Skin epidermis (tissue), 12 donors: ENCODE measurements at regions not wholly inside any gene's neighbourhood (a gene's known extent, or its start where the extent isn't known, plus 50 kb on each side); places are given as distances from the start of the nearest gene placed in this dataset.

Experiments used
- H3K27ac ChIP-seq, 21 experiments: fragments of 200-600 bp; sonication (generic) in 11 of 21; one replicate each; pipeline ENCODE4 v1.5.0; 2020; ENCODE audit warnings: mild to moderate bottlenecking in 3 of 21, inconsistent platforms in 2 of 21, moderate library complexity in 2 of 21
- H3K4me3 ChIP-seq, 7 experiments: fragments of 200-600 bp; sonication (generic) in 2 of 7; one replicate each; pipeline ENCODE4 v1.5.0; 2020; ENCODE audit warnings: inconsistent platforms in 2 of 7, mild to moderate bottlenecking in 2 of 7, moderate library complexity in 1 of 7

- H3K27ac ChIP-seq, result no peak overlapping the region
- no peak overlapping the region for H3K4me3 ChIP-seq
Measured at GRCh38 chr2:66689456-66690051, 254.6 kb downstream of the MEIS1 start.

GRCh38 chr2:66691031-66691965 lies 256.4 kb downstream of the MEIS1 start:
- H3K27ac ChIP-seq, result no peak overlapping the region
- H3K4me3 ChIP-seq, result no peak overlapping the region

- Histone ChIP-seq H3K27ac (no peak overlapping the region), H3K4me3 (no peak overlapping the region)
Measured at GRCh38 chr2:66692521-66693054, 257.7 kb downstream of the MEIS1 start.

- Histone ChIP-seq H3K4me3 (no peak overlapping the region), H3K27ac (no peak overlapping the region)
Measured at GRCh38 chr2:66693076-66693965, 258.4 kb downstream of the MEIS1 start.

DNA sequence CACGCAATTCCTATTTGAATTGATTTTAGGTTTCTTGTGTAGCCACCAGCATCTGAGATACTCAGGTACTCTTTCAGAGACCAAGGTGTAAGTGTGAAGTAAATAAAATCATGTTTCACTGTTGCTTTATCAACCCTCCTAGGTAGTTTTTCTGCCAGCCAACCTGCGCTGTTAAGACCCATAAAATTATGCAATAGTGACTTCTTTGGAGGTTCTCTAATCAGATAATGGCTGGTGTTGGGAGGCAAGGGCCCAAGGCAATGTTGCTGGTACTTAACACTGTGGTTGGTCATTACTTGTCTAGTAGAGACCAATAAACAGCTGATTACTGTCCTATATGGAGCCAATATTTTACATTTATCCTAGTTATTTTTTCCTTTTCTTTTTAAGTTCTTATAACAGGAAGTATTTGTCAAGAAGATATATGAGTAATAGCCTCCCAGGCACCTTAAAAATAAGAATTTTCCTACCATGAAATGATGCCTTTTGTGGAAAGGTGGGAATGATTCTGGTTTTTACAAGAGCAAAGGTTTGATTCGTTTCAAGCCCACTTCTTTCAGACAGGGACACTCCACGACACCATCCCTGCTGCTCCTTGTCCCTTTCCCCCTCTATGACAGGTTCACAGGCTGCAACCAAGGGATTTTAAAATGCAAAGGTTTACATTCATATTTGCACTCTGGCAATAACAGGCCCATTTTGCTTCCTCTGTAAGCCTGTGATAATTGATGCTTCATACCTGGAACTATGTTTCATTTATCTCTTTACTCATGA lies 259.3 kb downstream of the MEIS1 start:
- no peak overlapping the region for H3K27ac ChIP-seq

GRCh38 chr2:66695226-66695735 lies 260.4 kb downstream of the MEIS1 start:
- H3K27ac ChIP-seq, result no peak overlapping the region
- no peak overlapping the region for H3K4me3 ChIP-seq

More for the DNA sequence above, 259.3 kb downstream of the MEIS1 start:
- no peak overlapping the region for H3K4me3 ChIP-seq

GRCh38 chr2:66696374-66696773 lies 261.4 kb downstream of the MEIS1 start:
- no peak overlapping the region for H3K27ac ChIP-seq
- no peak overlapping the region for H3K4me3 ChIP-seq

GRCh38 chr2:66696886-66697285 lies 262.0 kb downstream of the MEIS1 start:
- Histone ChIP-seq H3K27ac (no peak overlapping the region), H3K4me3 (no peak overlapping the region)

DNA sequence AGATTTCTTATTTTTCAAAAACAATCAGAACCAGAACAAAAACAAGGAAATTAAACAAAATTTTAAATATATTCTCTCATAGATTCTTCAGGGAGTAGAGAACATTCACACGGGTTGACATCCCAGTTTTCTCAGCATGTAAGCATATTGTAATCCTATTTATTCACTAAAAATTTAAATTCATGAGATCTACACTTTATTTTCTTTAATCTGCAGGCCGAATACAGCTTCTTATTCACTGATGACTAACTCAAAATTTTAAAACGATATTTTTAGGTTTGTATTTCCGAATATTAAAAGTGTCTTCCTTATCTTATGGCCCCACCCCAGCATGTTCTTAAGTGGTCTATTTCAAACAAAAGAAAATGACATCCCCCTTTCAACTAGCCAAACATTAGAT lies 262.4 kb downstream of the MEIS1 start:
- Histone ChIP-seq H3K27ac (no peak overlapping the region), H3K4me3 (no peak overlapping the region)

GRCh38 chr2:66698091-66698490 lies 263.2 kb downstream of the MEIS1 start:
- peak overlapping the region in 1 of 21 experiments; percentile 24 for H3K27ac ChIP-seq
- no peak overlapping the region for H3K4me3 ChIP-seq

DNA sequence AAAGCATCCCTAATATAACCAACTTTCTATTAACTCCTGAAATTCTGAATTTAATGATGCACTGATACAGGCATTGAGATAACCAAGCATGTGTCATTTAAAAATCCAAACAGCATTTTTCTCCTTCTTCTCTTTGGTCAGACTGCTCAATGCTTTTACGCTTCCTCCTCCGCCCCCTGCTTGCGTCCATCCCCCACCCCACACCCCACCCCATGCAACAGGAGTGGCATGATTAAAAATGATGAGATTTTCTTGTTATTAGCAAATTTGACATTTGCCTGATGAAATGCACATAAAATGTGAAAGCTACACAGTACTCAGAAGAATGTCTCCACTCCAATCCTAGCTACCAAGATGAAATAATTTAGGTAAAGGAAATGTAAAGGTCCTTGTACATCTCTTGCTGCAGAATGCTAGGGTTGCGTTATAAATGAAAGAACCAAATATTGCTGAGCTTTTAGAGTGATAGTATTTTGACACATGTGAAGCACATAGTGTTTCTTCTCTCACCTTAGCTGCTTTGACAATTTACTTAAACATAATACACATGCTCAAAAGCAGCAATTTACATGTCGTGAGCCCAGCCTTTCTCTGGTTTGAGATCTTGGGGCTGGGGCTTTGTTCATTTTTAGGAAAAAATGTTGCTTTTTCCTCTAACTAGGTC lies 263.8 kb downstream of the MEIS1 start:
- Histone ChIP-seq H3K4me3 (no peak overlapping the region), H3K27ac (peak overlapping the region in 1 of 21 experiments; percentile 24)

GRCh38 chr2:66699416-66699792 lies 264.5 kb downstream of the MEIS1 start:
- Histone ChIP-seq H3K27ac (no peak overlapping the region), H3K4me3 (no peak overlapping the region)

DNA sequence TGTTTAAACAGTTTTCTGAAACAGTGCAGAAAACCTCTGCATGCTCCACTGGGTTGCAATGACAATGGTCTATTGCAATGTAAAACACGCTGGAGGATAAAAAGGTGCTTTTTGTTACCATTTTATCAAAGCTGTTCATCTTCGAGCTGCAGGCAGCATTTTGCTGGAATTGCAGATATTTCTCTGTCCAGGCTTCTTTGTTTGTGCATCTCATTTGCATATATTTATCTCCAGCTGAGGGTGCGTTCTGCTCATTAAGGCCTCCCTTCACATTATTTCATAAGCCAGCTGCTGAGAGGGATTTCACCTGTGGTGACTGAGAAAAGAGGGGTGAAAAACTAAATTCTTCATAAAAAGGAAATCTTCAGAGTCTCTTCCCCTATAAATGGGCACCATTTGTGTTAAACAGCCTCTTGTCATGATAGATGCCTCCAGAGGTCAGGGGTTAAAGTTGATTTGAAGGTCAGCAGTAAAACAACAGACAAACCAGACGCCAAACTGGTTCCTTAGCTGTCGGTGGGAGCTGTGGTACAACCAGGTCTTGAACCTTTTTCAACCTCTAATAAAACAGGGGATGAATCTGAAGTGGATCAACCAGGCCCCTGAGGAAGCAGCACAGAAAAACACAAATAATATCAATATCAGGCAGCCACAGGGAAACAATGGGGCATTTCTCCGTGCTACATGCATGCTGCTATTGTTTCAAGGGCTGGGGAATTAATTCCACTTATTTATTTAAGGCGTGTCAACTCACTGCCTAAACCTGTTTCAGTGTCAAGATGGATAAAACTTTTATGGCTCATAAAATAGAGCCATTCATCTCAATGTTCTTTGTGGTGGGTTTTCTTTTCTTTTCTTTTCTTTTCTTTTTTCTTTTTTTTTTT lies 265.1 kb downstream of the MEIS1 start:
- no peak overlapping the region for H3K27ac ChIP-seq
- no peak overlapping the region for H3K4me3 ChIP-seq

GRCh38 chr2:66700677-66701066 lies 265.7 kb downstream of the MEIS1 start:
- Histone ChIP-seq H3K27ac (no peak overlapping the region), H3K4me3 (no peak overlapping the region)

- H3K4me3 ChIP-seq, result no peak overlapping the region
- no peak overlapping the region for H3K27ac ChIP-seq
Measured at GRCh38 chr2:66701251-66701650, 266.3 kb downstream of the MEIS1 start.

- no peak overlapping the region for H3K27ac ChIP-seq
Measured at GRCh38 chr2:66701656-66702055, 266.7 kb downstream of the MEIS1 start.

GRCh38 chr2:66702301-66702700 lies 267.4 kb downstream of the MEIS1 start:
- Histone ChIP-seq H3K4me3 (no peak overlapping the region), H3K27ac (peak overlapping the region in 1 of 21 experiments; percentile 17)

More at GRCh38 chr2:66701656-66702055, 266.7 kb downstream of the MEIS1 start:
- no peak overlapping the region for H3K4me3 ChIP-seq

DNA sequence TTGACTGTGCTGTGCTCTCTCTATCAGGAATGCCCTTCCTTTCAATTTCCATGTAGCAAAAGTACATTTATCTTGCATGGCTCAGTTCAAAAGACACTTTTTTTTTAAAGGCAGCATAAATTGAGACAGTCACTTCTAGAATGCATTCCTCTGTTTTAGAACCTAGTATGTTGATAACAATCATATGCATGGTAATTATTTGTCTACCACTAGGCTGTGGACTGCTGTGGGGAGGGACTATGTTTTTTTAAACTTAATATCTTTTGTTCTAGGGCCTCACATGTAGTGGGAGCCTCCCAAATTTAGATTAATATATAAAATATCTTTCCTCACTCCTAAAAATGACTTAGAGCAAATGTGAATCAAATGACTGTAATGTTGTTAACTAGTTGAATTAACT lies 269.9 kb downstream of the MEIS1 start:
- H3K4me3 ChIP-seq, result no peak overlapping the region
- H3K27ac ChIP-seq, result no peak overlapping the region
